HepG2 (cell line): ENCODE measurements at regions not wholly inside any gene's neighbourhood (a gene's known extent, or its start where the extent isn't known, plus 50 kb on each side); places are given as distances from the start of the nearest gene placed in this dataset.
"Not testable (repeated sequence)": the region's sequence is repeated elsewhere in the genome, so short reads cannot be mapped to it uniquely, and the experiment has no call there.

Experiments used
- ARID4A ChIP-seq: sonication (generic); formaldehyde crosslinking; IDR thresholded peaks from 2 replicates; pipeline ENCODE4 v1.5.0; 2020; ENCODE audit warnings: mild to moderate bottlenecking, missing genetic modification reagents, borderline replicate concordance
- ATF6 ChIP-seq: sonication (generic); formaldehyde crosslinking; conservative IDR thresholded peaks from 2 replicates; pipeline ENCODE4 v1.4.0; 2020; ENCODE audit warnings: missing genetic modification reagents
- CTCF ChIP-seq: sonication (generic); formaldehyde crosslinking; IDR thresholded peaks from 2 replicates; pipeline ENCODE4 v1.5.0; 2020; ENCODE audit warnings: mild to moderate bottlenecking, missing genetic modification reagents, moderate library complexity
- EZH2 ChIP-seq: conservative IDR thresholded peaks from 2 replicates; pipeline ENCODE4 v1.6.1; 2012; ENCODE audit warnings: mild to moderate bottlenecking, low read depth, low read length, moderate library complexity
- HNRNPLL ChIP-seq: fragments of 200-400 bp; formaldehyde crosslinking; IDR thresholded peaks from 2 replicates; pipeline ENCODE4 v1.6.1; 2017; ENCODE audit warnings: mild to moderate bottlenecking, low read depth, low read length; ENCODE audit not compliant: poor library complexity, severe bottlenecking
- JUN ChIP-seq: sonication (generic); formaldehyde crosslinking; IDR thresholded peaks from 2 replicates; pipeline ENCODE4 v1.4.0; 2020; ENCODE audit warnings: mild to moderate bottlenecking, missing genetic modification reagents
- MIXL1 ChIP-seq: IDR thresholded peaks from 2 replicates; pipeline ENCODE4 v1.6.1; 2016
- NFIC ChIP-seq: IDR thresholded peaks from 2 replicates; pipeline ENCODE4 v1.6.1; 2012; ENCODE audit warnings: mild to moderate bottlenecking, low read length, inconsistent platforms
- NFKBIZ ChIP-seq: IDR thresholded peaks from 2 replicates; pipeline ENCODE4 v1.6.1; 2018; ENCODE audit warnings: missing genetic modification reagents, missing compliant biosample characterization
- NFYB ChIP-seq: sonication (generic); formaldehyde crosslinking; IDR thresholded peaks from 2 replicates; pipeline ENCODE4 v1.4.0; 2020; ENCODE audit warnings: missing genetic modification reagents
- POLR2A ChIP-seq, 2 experiments: IDR thresholded peaks; 2 replicates each; pipeline ENCODE4 v1.6.1; 2011; ENCODE audit warnings: low read depth in 2 of 2, low read length in 2 of 2, mild to moderate bottlenecking in 1 of 2, moderate library complexity in 1 of 2; ENCODE audit not compliant: insufficient read depth in 1 of 2
- RELA ChIP-seq: sonication (generic); formaldehyde crosslinking; IDR thresholded peaks from 2 replicates; pipeline ENCODE4 v1.4.0; 2020; ENCODE audit warnings: missing genetic modification reagents

GRCh38 chr1:188013222-188013849 is 1184.6 kb downstream of the PLA2G4A start:
- not testable (repeated sequence) for TF ChIP-seq JUN (CRISPR knock-in tag); CTCF; NFYB (CRISPR knock-in tag); HNRNPLL; RELA (CRISPR knock-in tag); MIXL1; ARID4A; ATF6 (CRISPR knock-in tag); POLR2A (IDR thresholded peaks at IDR 0.05; ENCODE audit: insufficient read depth in 1 of 2, low read depth in 2 of 2, low read length in 2 of 2); EZH2; NFIC; NFKBIZ (CRISPR knock-in tag)
